HG03442 (cell line): ENCODE measurements at regions not wholly inside any gene's neighbourhood (a gene's known extent, or its start where the extent isn't known, plus 50 kb on each side); places are given as distances from the start of the nearest gene placed in this dataset.
"Not testable (repeated sequence)": the region's sequence is repeated elsewhere in the genome, so short reads cannot be mapped to it uniquely, and the experiment has no call there.

ENCODE experiments used
- ATAC-seq: cut with Tn5 transposase; IDR thresholded peaks from one replicate; pipeline ENCODE4 v1.9.1; 2021; ENCODE audit warnings: mild to moderate bottlenecking, moderate library complexity; ENCODE audit not compliant: unreplicated experiment

- no peak for ATAC-seq
Measured at GRCh38 chr10:125605167-125605566, 77.8 kb downstream of the TEX36 start.

GRCh38 chr10:125602825-125603224 lies 80.1 kb downstream of the TEX36 start:
- ATAC-seq = no peak

- no peak for ATAC-seq
Measured at GRCh38 chr10:125599194-125599593, 83.8 kb downstream of the TEX36 start.

- no peak for ATAC-seq
Measured at GRCh38 chr10:125595911-125596310, 87.1 kb downstream of the TEX36 start.

GRCh38 chr10:125593644-125594043 lies 89.3 kb downstream of the TEX36 start:
- no peak for ATAC-seq

- ATAC-seq = no peak
Measured at GRCh38 chr10:125592897-125593296, 90.1 kb downstream of the TEX36 start.

- ATAC-seq = no peak
Measured at GRCh38 chr10:125591886-125592285, 91.1 kb downstream of the TEX36 start.

GRCh38 chr10:125588738-125589137 lies 94.2 kb downstream of the TEX36 start:
- not testable (repeated sequence) for ATAC-seq

- ATAC-seq = no peak
Measured at GRCh38 chr10:125584954-125585353, 98.0 kb downstream of the TEX36 start.

- ATAC-seq = no peak
Measured at GRCh38 chr10:125578658-125579315, 104.2 kb downstream of the TEX36 start.

- no peak for ATAC-seq
Measured at GRCh38 chr10:125575843-125576242, 107.1 kb downstream of the TEX36 start.

- ATAC-seq = no peak
Measured at GRCh38 chr10:125568156-125568555, 114.8 kb downstream of the TEX36 start.

GRCh38 chr10:125567529-125567928 lies 115.4 kb downstream of the TEX36 start:
- no peak for ATAC-seq

- ATAC-seq = no peak
Measured at GRCh38 chr10:125565046-125565445, 117.9 kb downstream of the TEX36 start.

- ATAC-seq = no peak
Measured at GRCh38 chr10:125564570-125564969, 118.4 kb downstream of the TEX36 start.

- no peak for ATAC-seq
Measured at GRCh38 chr10:125562737-125563136, 120.2 kb downstream of the TEX36 start.

- ATAC-seq = no peak
Measured at GRCh38 chr10:125560947-125561346, 122.0 kb downstream of the TEX36 start.

- peak; percentile 80 for ATAC-seq
Measured at GRCh38 chr10:125559210-125559609, 123.8 kb downstream of the TEX36 start.

- no peak for ATAC-seq
Measured at GRCh38 chr10:125557801-125558505, 125.0 kb downstream of the TEX36 start.

GRCh38 chr10:125557311-125557710 lies 125.7 kb downstream of the TEX36 start:
- ATAC-seq = no peak

GRCh38 chr10:125556882-125557281 lies 126.1 kb downstream of the TEX36 start:
- no peak for ATAC-seq

- no peak for ATAC-seq
Measured at GRCh38 chr10:125555743-125556142, 127.2 kb downstream of the TEX36 start.

GRCh38 chr10:125555267-125555666 lies 127.7 kb downstream of the TEX36 start:
- ATAC-seq = no peak
